ENCODE measurements at regions not wholly inside any gene's neighbourhood (a gene's known extent, or its start where the extent isn't known, plus 50 kb on each side); places are given as distances from the start of the nearest gene placed in this dataset.
"Not testable (repeated sequence)": the region's sequence is repeated elsewhere in the genome, so short reads cannot be mapped to it uniquely, and the experiment has no call there.

DNA sequence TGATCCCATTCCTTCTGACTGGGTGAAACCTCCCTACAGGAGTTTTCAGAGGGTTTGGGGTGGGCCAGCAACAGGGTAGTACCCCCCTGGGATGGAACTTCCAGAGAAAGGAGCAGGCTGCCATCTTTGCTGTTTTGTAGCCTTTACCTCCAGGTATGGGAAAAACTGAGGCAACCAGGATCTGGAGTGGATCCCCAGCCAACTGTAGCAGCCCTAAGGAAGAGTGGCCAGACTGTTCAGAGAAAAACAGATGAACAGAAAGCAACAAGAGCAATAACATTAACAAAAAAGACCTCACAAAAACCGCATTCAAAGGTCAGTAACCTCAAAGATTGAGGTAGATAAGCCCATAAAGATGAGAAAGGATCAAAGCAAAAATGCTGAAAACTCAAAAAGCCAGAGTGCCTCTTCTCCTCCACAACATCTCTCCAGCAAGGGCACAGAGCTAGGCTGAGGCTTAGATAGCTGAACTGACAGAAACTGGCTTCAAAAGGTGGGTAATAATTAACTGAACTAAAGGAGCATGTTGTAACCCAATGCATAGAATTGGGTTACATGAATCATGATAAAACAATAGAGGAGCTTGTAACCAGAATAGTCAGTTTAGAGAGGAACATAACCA lies 1288.6 kb upstream of the CNTN5 start:
- DNase-seq = no peak

DNA sequence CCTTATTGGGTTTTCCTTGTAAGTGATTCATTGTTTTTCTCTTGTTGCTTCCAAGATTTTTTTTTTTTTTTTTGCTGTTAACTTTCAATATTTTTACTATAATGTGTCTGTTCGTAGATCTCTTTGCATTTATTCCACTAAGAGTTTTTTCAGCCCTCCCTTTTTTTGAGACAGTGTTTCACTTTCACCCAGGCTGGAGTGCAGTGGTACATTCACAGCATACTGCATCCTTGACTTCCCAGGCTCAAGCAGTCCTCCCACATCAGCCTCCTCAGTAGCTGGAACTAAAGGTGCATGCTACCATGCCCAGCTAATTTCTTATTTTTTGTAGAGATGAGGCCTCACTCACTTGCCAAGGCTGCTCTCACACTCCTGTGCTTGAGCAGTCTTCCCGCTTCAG lies 1282.0 kb upstream of the CNTN5 start:
- no peak for DNase-seq

DNA sequence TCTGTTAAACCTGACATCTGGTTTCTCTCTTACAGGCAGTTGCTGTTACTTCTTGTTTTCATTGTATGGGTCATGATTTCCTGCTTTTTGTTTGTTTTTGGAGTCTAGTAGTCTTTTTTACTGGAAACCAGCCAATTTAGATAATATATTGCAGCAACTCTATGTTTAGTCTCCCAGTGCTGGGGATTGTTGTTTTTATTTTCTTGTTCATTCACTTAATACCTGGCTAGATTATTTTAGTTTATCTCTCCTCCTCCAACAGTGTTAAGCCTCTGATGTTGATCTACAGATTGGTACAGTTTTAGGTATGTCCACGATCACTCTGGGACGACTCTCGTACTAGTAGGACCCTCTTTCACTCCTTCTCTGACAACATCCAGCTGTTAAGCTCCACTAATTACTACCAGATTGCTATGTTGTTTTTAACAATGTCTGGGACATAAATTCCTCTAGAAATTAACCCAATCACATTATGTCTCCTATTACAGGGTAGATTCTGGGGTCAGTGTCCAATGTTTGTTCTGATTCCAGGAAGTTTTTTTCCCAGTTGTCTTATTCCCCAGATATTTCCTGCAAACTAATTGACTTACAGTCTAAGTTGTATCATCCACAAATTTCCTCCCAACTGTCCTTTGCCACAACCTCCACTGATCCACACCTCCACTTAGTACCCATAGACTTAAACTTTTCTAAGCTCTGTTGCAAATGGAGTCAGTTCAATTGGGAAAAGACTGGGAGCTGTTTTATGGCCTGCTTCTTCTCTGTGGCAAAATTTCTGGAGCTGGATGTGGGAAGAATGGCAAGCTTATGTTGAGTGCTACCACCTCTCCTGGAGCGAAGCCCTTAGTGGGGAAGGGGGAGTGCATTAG lies 1280.6 kb upstream of the CNTN5 start:
- peak; percentile 8 for DNase-seq

DNA sequence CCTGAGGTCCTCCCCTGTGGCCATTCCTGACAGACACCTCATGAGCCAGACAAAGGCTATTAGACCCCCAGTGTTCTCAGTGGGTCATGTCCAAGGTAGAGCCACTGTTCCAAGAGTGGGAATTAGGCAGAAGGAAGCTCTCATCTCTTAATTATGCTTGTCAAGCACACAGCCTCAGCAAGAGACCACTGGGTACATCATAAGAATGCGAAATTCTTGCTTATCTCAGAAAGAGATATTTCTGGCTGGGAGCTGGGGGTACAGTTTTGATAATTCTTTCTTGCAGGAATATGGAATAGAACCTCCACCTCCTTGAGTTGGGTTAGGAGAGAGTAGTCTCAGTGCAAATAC lies 1280.0 kb upstream of the CNTN5 start:
- DNase-seq = no peak

DNA sequence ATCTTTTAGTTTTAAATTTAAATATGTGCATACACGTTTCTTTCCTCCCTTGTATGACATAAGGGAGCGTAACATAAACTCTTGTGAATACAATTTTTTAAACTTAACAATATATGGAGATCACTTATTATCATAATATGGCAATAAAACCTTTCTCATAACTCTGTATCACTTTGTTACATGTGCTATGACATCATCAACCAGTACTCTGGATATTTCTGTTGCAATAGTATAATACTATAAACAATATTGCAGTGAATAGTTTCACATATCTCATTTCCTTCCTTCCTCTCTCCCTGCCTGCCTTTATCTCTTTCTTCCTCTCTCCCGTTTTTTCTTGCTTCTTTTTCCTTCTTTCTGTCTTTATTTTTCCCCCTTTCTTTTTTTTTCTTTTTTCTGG lies 1278.0 kb upstream of the CNTN5 start:
- DNase-seq = no peak

DNA sequence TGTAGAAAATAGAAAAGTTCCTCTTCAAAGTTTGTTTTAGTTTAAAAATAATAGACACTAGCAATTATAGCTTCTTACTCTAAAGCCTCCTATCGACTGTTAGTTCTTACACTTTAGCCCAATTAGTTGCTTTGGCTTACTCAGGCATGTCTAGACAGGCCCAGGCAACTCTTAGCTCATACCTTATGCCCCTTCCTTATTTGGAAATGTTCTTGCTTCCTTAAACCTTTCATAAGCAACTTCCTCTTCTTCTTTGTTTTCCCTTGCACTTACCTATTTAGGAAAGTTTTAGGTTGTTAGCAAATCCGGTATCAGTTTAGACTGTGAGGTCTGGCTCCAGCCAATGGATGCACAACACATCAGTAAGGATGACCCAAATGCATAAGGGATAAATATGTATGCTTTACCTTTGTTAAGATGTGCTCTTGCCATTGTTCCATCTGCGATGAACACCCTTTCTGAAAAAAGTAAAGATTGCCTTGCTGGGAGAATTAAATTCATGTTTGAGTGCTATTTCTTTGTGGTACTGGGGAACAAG lies 1277.5 kb upstream of the CNTN5 start:
- no peak for DNase-seq

DNA sequence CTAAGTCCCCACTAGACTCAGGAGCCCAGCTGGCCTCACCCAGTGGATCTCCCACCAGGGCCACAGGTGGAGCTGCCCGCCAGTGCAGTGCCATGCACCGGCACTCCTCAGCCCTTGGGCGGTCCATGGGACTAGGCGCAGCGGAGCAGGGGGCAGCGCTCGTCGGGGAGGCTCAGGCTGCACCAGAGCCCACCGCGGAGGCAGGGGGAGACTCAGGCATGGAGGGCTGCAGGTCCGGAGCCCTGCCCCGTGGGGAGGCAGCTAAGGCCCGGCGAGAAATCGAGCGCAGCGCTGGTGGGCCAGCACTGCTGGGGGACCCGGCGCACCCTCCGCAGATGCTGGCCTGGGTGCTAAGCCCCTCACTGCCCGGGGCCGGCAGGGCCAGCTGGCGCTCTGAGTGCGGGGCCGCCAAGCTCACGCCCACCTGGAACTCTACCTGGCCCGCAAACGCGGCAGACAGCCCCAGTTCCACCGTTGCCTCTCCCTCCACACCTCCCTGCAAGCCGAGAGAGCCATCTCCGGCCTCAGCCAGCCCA lies 1275.2 kb upstream of the CNTN5 start:
- DNase-seq = no peak

DNA sequence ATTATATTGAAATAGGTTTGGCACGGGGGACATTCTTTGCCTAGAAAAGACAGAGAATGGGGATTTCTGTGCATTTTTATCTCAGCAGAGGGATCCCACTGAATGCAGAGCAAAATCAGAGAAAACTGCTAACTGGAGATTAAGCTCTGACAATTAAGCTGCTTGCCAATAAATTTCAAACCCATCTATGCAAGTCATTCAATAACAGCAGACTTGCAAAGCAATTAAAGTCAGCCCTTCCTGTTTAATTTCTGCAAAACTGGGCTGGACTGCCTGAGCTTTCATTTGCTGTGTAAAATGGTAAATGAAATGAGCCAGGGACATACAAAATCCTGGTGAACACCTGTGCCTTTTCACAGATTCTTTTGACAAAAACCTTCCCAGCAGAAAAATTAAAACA lies 1273.9 kb upstream of the CNTN5 start:
- DNase-seq = peak; percentile 36

DNA sequence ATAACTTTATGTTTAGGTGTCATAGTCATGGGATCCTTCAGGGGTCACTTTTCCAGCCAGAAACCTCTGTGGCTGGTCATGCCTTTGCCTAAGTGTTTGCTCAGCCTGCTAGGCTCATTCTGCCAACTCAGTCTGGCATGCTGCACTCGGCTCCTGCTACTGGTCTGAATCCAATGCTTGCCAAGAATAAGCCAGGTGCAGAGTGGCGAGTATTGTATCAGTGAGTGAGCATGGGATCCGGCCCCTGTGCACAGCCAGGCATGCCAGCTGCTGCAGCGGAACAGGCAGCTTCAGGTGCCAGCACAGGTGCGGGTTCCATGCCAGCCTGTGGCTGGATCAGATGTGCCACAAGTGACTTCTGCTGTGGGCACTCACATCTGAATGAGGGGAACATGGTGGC lies 1269.3 kb upstream of the CNTN5 start:
- DNase-seq = peak; percentile 72

DNA sequence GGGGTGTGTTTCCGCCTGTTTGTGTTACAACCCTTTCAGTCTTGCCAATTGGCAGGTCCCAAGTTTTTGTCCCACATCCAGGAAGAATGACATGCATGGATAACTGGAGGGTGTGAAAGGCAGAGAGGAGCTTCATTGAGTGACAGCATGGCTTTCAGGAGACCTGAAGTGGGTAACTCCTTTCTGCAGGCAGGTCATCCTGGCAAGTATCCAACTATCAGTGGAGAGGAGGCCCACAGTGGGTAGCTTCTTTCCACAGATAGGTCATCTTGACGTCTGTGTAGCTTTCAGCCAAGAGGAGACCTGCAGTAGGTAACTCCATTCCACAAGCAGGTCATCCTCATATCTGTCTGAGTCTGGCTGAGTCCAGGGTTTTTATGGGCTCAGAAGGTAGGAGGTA lies 1268.8 kb upstream of the CNTN5 start:
- DNase-seq = no peak

DNA sequence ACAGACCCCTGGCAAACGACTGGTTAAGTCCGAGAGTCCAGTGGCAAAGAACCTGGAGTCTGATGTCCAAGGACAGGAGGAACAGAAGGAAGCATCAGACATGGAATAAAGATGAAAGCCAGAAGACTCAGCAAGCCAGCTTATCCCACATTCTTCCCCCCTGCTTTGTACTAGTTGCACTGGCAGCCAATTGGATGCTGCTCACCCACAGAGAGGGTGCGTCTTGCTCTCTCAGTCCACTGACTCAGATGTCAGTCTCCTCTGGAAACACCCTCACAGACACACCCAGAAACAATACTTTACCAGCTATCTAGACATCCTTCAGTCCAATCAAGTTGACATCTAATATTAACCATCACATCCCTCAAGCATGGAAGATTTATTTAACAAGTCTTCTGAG lies 1265.8 kb upstream of the CNTN5 start:
- DNase-seq = no peak

DNA sequence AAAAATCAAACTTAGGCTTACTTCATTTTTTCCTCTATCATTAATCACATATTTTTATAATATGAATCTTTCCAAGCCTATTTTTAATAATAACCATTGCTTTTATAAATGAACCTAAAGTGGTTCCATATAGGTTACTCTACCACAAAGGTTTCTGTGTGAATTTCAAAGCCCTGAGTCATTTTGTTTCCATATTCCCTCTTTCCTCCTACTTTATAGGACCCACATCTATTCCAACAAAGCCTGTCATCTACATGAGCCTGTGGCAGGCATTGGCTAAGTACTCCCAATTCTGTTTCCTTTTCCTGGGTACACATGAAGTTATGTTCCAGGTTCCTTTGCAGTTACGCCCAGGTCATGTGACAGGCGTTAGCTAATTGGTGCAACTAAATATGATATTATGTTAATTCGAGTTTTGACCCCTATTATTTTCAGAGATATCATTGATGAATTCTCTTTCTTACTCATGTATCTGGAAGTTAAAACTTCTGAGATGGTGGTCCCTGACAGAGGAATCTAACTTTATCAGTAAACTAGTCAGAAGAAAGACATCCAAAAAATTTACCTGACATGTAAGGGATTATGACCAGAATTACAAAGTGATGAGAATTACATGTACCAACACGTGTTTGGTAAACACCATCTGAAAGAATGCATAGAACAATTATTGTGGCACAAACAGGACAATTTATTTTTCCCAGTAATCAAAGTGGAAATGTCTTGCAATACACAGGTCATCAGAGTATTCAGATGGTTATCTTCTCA lies 1264.0 kb upstream of the CNTN5 start:
- no peak for DNase-seq

DNA sequence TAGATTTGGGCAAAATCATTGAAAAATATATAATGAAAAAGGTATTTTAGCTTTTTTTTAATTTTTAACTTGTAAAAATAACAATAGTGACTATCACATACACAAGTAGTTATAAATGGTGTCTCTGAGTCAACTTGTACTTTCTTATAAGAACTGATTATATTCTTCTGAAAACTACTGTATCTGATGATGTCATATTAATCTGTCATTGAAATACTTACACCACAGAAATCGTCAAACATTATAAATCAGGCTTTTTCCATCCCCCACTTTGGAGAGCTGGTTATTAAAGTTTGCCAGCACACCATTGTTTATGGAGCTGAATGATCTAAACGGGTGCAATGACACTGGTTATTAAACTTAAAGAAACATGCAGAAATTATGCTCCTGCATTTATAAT lies 1259.6 kb upstream of the CNTN5 start:
- no peak for DNase-seq

DNA sequence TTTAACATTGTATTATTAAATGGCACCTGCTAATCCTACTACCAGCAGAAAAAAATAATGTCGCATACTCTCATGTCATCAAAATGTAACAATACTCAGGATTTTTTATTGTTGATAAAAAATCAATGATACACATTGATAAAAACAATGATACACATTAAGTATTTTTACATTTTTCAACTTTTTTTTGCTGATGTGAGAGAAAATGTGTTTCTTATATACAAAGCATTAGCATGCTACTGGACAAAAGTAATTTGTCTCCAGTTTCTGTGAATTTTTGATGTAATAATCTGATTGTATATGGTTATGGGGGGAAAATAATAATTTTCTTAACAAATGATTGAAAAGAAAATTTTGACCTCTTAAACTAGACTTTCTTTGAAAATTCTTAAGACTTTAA lies 1256.6 kb upstream of the CNTN5 start:
- DNase-seq = no peak

DNA sequence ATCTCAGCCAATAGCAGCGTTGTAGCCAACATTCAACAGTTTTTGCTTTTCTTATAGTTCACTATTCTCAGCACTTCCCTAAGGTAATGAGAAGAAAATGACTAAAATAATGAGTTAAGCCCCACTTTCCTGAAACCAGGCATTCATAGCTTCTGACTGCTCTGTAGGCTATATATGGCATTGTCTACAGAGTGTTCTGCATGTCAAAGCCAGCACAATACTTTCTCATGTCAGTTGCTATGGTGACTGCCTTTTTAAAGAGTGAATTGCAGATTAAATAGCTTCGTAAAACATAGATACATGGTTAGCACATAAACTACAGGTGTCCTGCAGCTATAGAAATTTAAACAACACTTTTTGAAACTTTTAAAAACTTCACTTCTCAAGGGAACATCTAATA lies 1256.1 kb upstream of the CNTN5 start:
- no peak for DNase-seq

DNA sequence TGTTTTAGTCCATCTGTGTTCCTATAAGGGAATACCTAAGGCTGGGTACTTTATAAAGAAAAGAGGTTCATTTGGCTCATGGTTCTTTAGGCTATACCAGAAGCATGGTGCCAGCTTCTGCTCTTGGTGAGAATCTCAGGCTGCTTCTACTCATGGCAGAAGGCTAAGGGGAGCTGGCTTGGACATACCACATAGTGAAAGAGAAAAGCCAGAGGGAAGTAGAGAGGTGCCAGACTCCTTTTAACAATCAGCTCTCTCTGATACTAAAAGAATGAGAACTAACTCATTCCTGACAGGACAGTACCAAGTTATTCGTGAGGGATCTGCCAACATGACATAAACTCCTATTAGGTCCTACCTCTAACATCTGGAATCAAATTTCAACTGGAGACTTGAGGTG lies 1250.2 kb upstream of the CNTN5 start:
- DNase-seq = no peak

DNA sequence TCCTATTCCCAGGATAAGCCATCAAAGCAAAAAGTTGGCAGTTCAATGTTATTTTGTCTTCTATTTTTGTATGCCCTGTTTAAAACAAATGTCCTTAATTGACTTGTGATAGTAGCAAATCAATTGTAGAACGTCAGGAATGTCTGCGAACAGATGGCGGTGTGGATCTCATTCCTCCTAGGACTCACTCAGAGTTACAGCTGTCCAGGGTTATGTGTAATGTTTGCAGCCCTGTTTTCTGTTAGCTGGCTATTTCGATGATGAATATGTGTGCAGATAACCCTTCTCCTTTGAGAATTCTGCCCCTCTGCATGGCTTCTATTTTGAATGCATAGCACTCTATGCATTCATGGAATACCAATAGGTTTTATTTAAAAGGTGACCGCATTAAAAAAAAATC lies 1248.0 kb upstream of the CNTN5 start:
- DNase-seq = no peak

DNA sequence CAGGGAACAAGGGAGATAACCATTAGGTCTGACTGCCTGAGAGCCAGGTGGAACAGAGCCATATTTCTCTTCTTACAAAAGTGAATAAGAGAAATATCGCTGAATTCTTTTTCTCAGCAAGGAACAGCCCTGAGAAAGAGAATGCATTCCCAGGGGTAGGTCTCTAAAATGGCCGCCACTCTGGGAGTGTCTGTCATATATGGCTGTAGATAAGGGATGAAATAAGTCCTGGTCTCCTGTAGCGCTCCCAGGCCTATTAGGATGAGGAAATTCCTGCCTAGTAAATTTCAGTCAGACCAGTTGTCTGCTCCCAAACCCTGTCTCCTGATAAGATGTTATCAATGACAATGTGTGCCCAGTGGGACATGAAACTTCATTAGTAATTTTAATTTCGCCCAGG lies 1236.4 kb upstream of the CNTN5 start:
- not testable (repeated sequence) for DNase-seq

DNA sequence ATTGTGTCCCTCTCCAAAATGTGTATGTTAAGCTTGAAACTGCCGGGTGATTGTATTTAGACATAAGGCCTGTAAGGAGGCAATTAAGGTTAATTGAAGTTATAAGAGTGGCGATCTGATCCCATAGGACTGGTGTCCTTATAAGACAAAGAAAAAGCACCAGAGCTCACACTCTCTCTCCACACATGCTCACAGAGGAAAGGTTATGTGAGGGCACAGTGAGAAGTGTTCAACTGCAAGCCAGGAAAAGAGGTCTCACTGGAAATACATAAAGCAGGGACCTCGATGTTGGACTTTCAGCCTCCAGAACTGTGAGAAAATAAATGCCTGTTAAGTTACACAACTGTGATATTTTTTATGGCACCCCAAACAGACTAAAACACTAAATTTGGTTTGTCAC lies 1233.8 kb upstream of the CNTN5 start:
- DNase-seq = no peak

DNA sequence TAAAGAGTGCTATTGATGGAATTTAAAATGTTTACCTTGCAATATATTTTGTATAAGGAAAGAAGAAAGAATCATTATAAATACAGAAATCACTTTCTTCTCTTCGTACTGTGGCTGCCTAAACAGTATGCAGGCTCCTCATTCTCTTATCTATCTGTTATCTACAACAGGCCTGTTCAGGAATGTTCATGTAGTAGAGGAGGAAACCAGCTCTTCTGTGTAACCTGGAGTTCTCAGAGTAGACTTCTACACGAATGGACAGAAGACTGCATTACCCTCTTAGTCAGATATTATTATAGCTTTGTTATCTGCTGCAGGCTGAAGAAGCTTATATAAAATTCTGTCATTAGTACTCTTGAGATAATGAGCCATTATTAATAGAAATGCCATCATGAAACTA lies 1225.9 kb upstream of the CNTN5 start:
- DNase-seq = no peak

DNA sequence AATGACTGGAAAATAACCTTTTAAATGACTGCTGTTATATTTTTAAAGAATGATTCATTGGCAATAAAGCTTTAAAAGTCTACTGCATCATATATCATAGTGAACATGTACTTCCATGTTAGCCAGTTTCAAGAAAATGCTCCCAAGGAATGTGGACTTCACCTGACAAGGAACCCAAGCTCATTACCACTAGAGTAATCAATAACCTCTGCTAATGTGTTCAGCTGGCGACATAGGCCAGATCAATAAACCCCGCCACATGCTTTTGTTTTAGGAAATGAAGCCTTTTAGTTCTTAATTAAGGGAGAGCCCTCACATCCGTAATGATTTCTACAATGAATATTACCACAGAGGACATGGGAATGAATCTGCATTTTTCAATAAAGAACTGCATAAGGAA lies 1219.9 kb upstream of the CNTN5 start:
- DNase-seq = no peak

DNA sequence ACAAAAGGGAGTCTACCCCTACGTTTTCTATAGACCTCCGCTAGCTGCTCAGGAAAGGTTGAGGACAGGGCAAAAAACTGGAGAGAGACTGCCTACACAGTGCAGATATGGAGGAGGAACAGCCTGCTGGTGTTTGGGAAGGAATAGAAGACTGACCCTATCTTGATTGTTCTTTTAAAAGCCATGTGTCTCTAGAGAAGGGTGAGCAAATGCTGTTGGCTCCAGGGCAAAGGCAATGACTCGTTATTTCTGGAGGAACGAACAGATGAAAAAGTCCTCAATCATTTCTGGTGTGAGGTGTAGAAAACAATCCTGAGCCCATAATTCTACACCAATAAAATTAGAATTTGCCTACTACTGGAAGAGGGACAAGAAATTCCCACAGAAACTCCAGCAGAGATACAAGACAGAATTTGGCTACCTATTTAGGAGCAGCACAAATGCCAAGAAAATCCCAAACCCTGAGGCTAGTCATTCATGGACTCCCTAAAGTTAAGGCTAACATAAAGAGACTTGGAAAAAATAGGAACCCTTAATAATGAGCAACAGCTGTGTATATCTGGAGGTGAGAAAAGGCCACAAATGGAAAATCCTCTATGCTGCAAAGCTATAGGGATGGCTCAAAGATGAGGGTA lies 1206.3 kb upstream of the CNTN5 start:
- no peak for DNase-seq

DNA sequence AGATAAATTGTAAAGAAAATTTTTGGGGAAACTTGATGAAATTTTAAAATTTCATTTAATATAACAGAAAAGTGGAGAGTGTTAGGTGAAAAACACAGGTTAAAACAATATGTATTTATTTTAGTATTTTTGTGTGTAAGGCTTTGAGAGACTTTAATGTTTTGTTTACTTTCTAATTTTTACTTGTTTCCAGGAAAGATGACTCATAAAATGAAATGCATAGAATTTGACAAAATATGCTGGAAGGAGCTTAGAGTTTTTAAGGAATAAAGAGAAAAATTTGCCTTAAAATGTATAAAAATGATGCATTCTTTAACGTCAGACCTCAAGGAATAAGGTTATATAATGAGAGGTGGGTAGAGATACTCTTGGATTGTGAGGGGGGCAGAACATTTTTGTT lies 1205.1 kb upstream of the CNTN5 start:
- DNase-seq = no peak

Measured in NCI-H2081 treated with DMSO at 0.1 percent for 48 hours (cell line).